Omental fat pad (tissue), 3 donors: ENCODE measurements at regions not wholly inside any gene's neighbourhood (a gene's known extent, or its start where the extent isn't known, plus 50 kb on each side); places are given as distances from the start of the nearest gene placed in this dataset.

Experiments used
- ATAC-seq: fragments of 150-250 bp; one replicate; pipeline ENCODE4 v1.9.1; 2016; ENCODE audit warnings: mild to moderate bottlenecking, moderate library complexity; ENCODE audit not compliant: low FRiP score
- DNase-seq: peaks from one replicate; pipeline ENCODE4 v3.0.0-alpha.2; 2019; ENCODE audit warnings: low spot score
- CTCF ChIP-seq, 3 donors: fragments of 450-650 bp; IDR thresholded peaks; one replicate each; pipeline ENCODE4 v1.5.1; 2016 to 2017; ENCODE audit warnings: antibody characterized with exemption in 3 of 3, mild to moderate bottlenecking in 3 of 3, moderate library complexity in 2 of 3

- no peak for DNase-seq
- no peak for ATAC-seq
- TF ChIP-seq CTCF (IDR thresholded peaks at IDR 0.05), result no peak
These were observed 380.6 kb upstream of the VSTM2A start for GRCh38 chr7:54161621-54162020.

- ATAC-seq, result no peak
- no peak for TF ChIP-seq CTCF (IDR thresholded peaks at IDR 0.05)
- DNase-seq, result no peak
These were observed 375.8 kb upstream of the VSTM2A start for GRCh38 chr7:54166419-54166818.

GRCh38 chr7:54179321-54180029 is 362.7 kb upstream of the VSTM2A start:
- ATAC-seq (no peak), DNase-seq (no peak)
- no peak for TF ChIP-seq CTCF (IDR thresholded peaks at IDR 0.05)

- DNase-seq (no peak), ATAC-seq (no peak)
- TF ChIP-seq CTCF (IDR thresholded peaks at IDR 0.05), result no peak
These were observed 361.4 kb upstream of the VSTM2A start for GRCh38 chr7:54180796-54181195.

- ATAC-seq (no peak), DNase-seq (no peak)
- no peak for TF ChIP-seq CTCF (IDR thresholded peaks at IDR 0.05)
These were observed 359.1 kb upstream of the VSTM2A start for GRCh38 chr7:54183055-54183454.

- TF ChIP-seq CTCF (IDR thresholded peaks at IDR 0.05), result no peak
- DNase-seq (no peak), ATAC-seq (no peak)
These were observed 355.8 kb upstream of the VSTM2A start for GRCh38 chr7:54186336-54186735.

GRCh38 chr7:54187886-54188685 is 354.1 kb upstream of the VSTM2A start:
- TF ChIP-seq CTCF (IDR thresholded peaks at IDR 0.05), result no peak

More at GRCh38 chr7:54187886-54188685, 354.1 kb upstream of the VSTM2A start:
- DNase-seq (no peak), ATAC-seq (no peak)
